Transverse colon (tissue), 4 donors: ENCODE measurements at regions not wholly inside any gene's neighbourhood (a gene's known extent, or its start where the extent isn't known, plus 50 kb on each side); places are given as distances from the start of the nearest gene placed in this dataset.

Experiments used
- DNase-seq: peaks from one replicate; pipeline ENCODE4 v3.0.0-alpha.2; 2019
- H3K27ac ChIP-seq, 4 donors: fragments of 200-600 bp; sonication (generic); 2 replicates each; pipeline ENCODE4 v1.5.1; 2016 to 2018; ENCODE audit warnings: inconsistent platforms in 4 of 4
- H3K27me3 ChIP-seq: fragments of 200-600 bp; sonication (generic); 2 replicates; pipeline ENCODE4 v1.5.1; 2017; ENCODE audit warnings: inconsistent platforms
- H3K36me3 ChIP-seq, 4 donors: fragments of 200-600 bp; sonication (generic); 2 replicates each; pipeline ENCODE4 v1.5.1; 2017 to 2019; ENCODE audit warnings: inconsistent platforms in 4 of 4
- H3K4me1 ChIP-seq, 4 donors: fragments of 200-600 bp; sonication (generic); 2 replicates each; pipeline ENCODE4 v1.5.1; 2017 to 2020; ENCODE audit warnings: inconsistent platforms in 4 of 4
- H3K4me3 ChIP-seq, 4 donors: fragments of 200-600 bp; sonication (generic); 1 replicate in 1 of 4; 2 replicates in 3 of 4; pipeline versions ENCODE4 v1.5.1 to v1.6.1; 2017 to 2019; ENCODE audit warnings: inconsistent platforms in 4 of 4
- H3K9me3 ChIP-seq, 2 donors: fragments of 200-600 bp; sonication (generic); 2 replicates each; pipeline ENCODE4 v1.5.1; 2017 to 2019; ENCODE audit warnings: inconsistent platforms in 2 of 2
- EP300 ChIP-seq: sonication (generic); formaldehyde crosslinking; IDR thresholded peaks from one replicate; pipeline ENCODE4 v1.6.1; 2017; ENCODE audit warnings: antibody characterized with exemption, low read depth
- POLR2A ChIP-seq: fragments of 450-650 bp; IDR thresholded peaks from one replicate; pipeline ENCODE4 v1.6.1; 2016; ENCODE audit warnings: antibody characterized with exemption, mild to moderate bottlenecking, moderate library complexity
- POLR2AphosphoS5 ChIP-seq, 3 donors: sonication (generic); formaldehyde crosslinking; IDR thresholded peaks; one replicate each; pipeline ENCODE4 v1.6.1; 2016; ENCODE audit warnings: antibody characterized with exemption in 3 of 3
- WGBS, 2 donors: methylation state at CpG; one replicate each; pipeline ENCODE4 v1.1.5; 2018; ENCODE audit warnings: low coverage in 1 of 2; 5-methylcytosine and 5-hydroxymethylcytosine counted together
- in situ Hi-C, 4 donors: fragments of 200-750 bp; cut with MboI; loops; one replicate each; pipeline versions ENCODE4 v1.15.0 to v1.15.1; 2017; ENCODE audit warnings: low sequenced_read_pairs in 3 of 4, low pct_ligation_motif_present in 1 of 4, low pct_unique_long_range_greater_than_20kb in 1 of 4
- intact Hi-C: fragments of 100-400 bp; cut with DNase I; formaldehyde crosslinking; loops from one replicate; pipeline ENCODE4 v1.15.1; 2023; ENCODE audit warnings: low total_unique reads
- TF ChIP-seq, protein P1 (sequence below), 5 experiments: fragments of 200-600 bp in 3 of 5; fragments of 450-650 bp in 2 of 5; sonication (generic) in 3 of 5; IDR thresholded peaks; 1 replicate in 2 of 5; 2 replicates in 3 of 5; pipeline ENCODE4 v1.5.1; 2016 to 2017; ENCODE audit warnings: antibody characterized with exemption in 5 of 5, inconsistent platforms in 3 of 5, mild to moderate bottlenecking in 2 of 5, moderate library complexity in 1 of 5

DNA sequence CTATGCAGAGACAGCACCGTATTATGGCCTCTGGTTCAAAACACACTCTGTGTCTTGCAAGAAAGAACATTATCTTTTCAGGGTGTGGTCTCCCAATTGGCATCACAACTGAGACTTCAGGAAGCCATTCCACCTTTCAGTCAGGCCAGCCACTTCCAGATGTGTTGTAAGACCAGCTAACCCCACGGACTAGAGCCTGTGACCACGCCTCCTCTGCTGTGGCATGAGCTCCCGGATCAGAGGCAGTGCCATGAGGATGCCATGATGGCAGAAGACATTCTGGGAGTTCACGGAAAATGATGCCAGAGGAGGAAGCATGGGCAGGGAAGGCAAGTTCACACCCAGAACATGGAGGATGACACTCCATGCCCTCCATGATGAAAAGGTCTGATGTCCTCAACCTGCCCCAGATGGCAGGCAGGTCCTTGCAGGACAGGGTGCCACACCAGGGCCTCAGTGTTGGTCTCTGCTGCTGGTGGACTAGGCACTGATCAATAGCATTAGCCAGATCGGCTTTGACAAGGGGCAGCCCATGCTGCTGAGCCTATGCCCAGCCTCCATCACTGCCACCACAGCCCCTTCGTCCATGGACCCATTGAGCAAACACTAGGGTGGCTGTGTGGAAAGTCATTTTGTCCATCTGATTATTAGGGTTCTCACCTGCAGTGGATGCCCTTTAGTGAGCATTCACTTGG lies 341.6 kb downstream of the MATN1 start:
- Histone ChIP-seq H3K4me1 (peaks cover 0 to 7% (median 0%) of the 10 kb centered on the region in 4 donors), H3K27ac (no peak overlapping the region), H3K4me3 (no peak overlapping the region), H3K9me3 (no peaks in the 10 kb centered on the region), H3K36me3 (no peaks in the 10 kb centered on the region), H3K27me3 (peaks cover 20% of the 10 kb centered on the region)
- in situ Hi-C loops (loop anchor here in 2 of 4 donors (10.0 to 25.0 kb wide), 2 partner anchors 1137 to 1145 kb away; partner anchors contain the start of genes MECR (in 1 of the 2) and PTPRU (in 1 of the 2)), intact Hi-C loops (loop anchor here (2.0 to 5.0 kb wide), 2 partner anchors 325 to 1145 kb away; partner anchors contain the start of gene PTPRU)
- TF ChIP-seq, protein P1, sequence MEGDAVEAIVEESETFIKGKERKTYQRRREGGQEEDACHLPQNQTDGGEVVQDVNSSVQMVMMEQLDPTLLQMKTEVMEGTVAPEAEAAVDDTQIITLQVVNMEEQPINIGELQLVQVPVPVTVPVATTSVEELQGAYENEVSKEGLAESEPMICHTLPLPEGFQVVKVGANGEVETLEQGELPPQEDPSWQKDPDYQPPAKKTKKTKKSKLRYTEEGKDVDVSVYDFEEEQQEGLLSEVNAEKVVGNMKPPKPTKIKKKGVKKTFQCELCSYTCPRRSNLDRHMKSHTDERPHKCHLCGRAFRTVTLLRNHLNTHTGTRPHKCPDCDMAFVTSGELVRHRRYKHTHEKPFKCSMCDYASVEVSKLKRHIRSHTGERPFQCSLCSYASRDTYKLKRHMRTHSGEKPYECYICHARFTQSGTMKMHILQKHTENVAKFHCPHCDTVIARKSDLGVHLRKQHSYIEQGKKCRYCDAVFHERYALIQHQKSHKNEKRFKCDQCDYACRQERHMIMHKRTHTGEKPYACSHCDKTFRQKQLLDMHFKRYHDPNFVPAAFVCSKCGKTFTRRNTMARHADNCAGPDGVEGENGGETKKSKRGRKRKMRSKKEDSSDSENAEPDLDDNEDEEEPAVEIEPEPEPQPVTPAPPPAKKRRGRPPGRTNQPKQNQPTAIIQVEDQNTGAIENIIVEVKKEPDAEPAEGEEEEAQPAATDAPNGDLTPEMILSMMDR (IDR thresholded peaks at IDR 0.05), result no peak
- TF ChIP-seq EP300 (no peak), POLR2A (no peak), POLR2AphosphoS5 (IDR thresholded peaks at IDR 0.05) (no peak)
- 59% methylated on average over 7 of the region's 7 CpGs; no CpG with 5 or more reads in 1 of the 2 donors for WGBS, 2 donors
- no peak for DNase-seq

DNA sequence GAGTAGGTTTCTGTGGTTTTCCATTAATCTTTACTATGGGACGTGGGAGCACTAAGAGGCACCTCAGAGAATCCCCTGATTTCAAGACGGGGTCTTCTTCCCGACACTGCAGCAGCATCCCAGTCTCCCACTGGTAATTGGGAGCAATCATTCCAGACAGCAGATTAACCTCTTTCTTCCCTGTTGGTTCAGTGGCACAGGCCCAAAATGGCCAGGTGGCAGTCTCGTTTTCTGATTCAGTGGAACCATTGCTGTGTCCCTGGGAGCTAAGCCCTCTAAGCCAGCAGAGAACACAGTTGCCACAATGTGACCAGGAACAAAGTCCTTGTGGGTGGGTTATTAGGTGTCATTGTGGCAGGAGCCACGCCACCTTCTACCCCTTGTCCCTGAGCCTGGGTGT lies 342.1 kb downstream of the MATN1 start:
- 49% methylated on average over 5 of the region's 5 CpGs; no CpG with 5 or more reads in 1 of the 2 donors for WGBS, 2 donors

DNA sequence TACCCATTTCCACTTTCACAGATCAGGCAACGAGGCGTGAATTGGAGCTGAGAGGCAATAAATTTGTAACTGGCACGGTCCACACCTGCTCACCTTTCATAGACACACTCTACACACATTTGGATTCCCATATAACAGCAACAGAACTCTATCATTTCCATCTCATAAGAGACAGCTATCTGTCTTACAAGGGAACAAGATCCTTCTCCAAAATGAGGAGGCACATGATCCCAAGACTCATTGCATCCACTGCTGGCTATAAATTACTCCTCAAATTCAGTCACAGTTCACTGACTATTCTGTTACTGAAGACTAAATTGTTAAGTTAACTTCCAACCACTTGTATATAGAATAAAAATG lies 342.8 kb downstream of the MATN1 start:
- TF ChIP-seq, protein P1 (IDR thresholded peaks at IDR 0.05), result no peak
- TF ChIP-seq POLR2AphosphoS5 (IDR thresholded peaks at IDR 0.05) (no peak), POLR2A (no peak), EP300 (no peak)
- peaks cover 20% of the 10 kb centered on the region for H3K27me3 ChIP-seq
- no peak for DNase-seq
- intact Hi-C loops, result loop anchor here (2.0 to 5.0 kb wide), 2 partner anchors 327 to 1144 kb away; partner anchors contain the start of gene PTPRU
- H3K4me1 ChIP-seq, result peaks cover 0 to 7% (median 0%) of the 10 kb centered on the region in 4 donors
- no peak overlapping the region for H3K4me3 ChIP-seq
- WGBS, 2 donors, result 0% methylated on average over 3 of the region's 3 CpGs
- H3K27ac ChIP-seq, result no peak overlapping the region
- H3K36me3 ChIP-seq, result no peaks in the 10 kb centered on the region
- H3K9me3 ChIP-seq, result no peaks in the 10 kb centered on the region
- in situ Hi-C loops, result loop anchor here in 2 of 4 donors (10.0 to 25.0 kb wide), 2 partner anchors 1136 to 1143 kb away; partner anchors contain the start of genes MECR (in 1 of the 2) and PTPRU (in 1 of the 2)

More for the DNA sequence above, 342.1 kb downstream of the MATN1 start:
- Histone ChIP-seq H3K36me3 (no peaks in the 10 kb centered on the region), H3K4me1 (peaks cover 0 to 7% (median 0%) of the 10 kb centered on the region in 4 donors), H3K4me3 (no peak overlapping the region), H3K9me3 (no peaks in the 10 kb centered on the region), H3K27me3 (peaks cover 20% of the 10 kb centered on the region), H3K27ac (no peak overlapping the region)
- in situ Hi-C loops, result loop anchor here in 2 of 4 donors (10.0 to 25.0 kb wide), 2 partner anchors 1136 to 1144 kb away; partner anchors contain the start of genes MECR (in 1 of the 2) and PTPRU (in 1 of the 2)
- TF ChIP-seq POLR2A (no peak), POLR2AphosphoS5 (IDR thresholded peaks at IDR 0.05) (no peak), EP300 (no peak)
- TF ChIP-seq, protein P1 (IDR thresholded peaks at IDR 0.05), result no peak
- DNase-seq, result no peak
- intact Hi-C loops, result loop anchor here (2.0 to 5.0 kb wide), 2 partner anchors 326 to 1144 kb away; partner anchors contain the start of gene PTPRU
